HG02840 (cell line): ENCODE measurements at regions not wholly inside any gene's neighbourhood (a gene's known extent, or its start where the extent isn't known, plus 50 kb on each side); places are given as distances from the start of the nearest gene placed in this dataset.

Source experiments
- ATAC-seq: cut with Tn5 transposase; IDR thresholded peaks from one replicate; pipeline ENCODE4 v1.9.1; 2021; ENCODE audit warnings: mild to moderate bottlenecking, moderate library complexity, moderate number of reproducible peaks; ENCODE audit not compliant: unreplicated experiment, low FRiP score

DNA sequence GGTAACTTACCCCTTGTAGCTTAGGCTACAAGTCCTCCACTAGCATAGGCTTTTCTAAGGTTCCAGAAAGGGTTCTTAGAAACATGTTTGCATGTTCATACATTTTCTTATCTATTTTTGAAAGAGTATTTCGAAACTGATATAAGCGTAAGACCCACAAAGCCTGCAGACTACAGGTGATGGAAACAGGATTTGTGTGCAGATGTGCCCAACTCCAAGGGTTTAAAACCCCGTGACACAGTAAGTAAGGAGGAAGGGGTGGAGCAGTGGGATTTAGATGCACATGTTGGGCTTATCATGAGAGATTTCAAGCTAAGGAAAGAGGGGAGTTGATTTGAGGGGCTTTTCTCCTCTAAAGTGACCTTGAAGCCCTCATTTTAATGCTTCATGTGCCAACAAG is 164.7 kb downstream of the LTN1 start:
- no peak for ATAC-seq

DNA sequence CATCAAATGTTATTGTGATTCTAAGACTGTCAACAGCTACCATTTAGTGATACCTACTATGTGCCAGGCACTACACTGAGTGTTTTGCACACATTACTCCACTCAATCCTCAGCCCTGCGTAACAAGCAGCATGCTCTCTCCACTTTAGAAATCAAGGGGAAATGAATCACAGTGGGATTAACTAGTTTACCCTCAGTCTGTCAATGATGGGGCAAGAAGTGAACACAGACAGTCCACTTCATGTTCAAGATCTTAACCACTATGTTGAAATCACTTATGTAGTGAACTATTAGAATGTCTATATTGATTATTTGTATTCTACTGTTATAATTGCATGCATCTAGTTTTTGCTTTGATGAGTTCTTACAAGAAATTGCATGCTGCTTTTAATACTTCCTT is 165.3 kb downstream of the LTN1 start:
- ATAC-seq: no peak

- no peak for ATAC-seq
These were observed 166.1 kb downstream of the LTN1 start for GRCh38 chr21:28826569-28826968.

GRCh38 chr21:28826021-28826420 is 166.7 kb downstream of the LTN1 start:
- ATAC-seq: no peak

- ATAC-seq: no peak
These were observed 169.2 kb downstream of the LTN1 start for GRCh38 chr21:28823429-28823828.

- ATAC-seq: no peak
These were observed 170.0 kb downstream of the LTN1 start for GRCh38 chr21:28822486-28823335.

- no peak for ATAC-seq
These were observed 170.6 kb downstream of the LTN1 start for GRCh38 chr21:28822123-28822399.

DNA sequence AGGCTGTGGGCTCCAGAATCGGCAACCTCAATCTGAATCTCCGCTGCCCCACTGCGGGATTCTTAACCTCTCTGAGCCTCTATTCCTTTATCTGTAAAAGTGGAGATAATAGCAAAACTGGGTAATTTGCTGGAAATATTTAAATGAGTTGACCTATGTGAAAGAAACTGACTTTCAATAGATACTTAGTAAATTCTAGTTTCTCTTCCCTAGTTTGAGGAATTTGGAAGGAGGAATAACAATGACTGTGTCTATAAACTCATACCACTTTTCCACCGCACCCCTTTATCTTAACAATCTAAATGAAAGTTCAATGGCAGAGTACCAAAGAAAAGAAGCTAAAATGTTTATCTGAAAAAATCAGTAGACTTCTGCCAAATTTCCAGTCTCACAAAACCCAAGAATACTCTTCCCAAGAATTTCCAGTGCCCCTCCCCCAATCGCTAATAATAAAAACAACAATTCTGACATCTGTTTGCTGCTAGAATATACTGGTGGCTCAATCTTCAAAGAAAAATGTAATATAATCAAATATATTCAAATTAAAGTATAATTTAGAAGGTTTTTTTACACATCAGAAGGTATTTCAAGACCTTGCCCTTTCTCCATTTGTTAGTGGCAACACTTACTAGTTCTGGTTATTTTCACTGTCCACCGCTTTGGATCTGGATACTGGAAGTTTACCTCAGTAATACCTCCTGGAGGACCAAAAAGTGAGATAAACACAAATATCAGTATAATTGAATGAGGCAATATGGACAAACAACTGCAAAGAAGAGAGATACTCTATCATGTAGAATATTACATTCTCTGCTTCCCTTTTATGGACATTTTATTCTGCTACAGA is 171.2 kb downstream of the LTN1 start:
- no peak for ATAC-seq

GRCh38 chr21:28818663-28819278 is 173.9 kb downstream of the LTN1 start:
- no peak for ATAC-seq

GRCh38 chr21:28817871-28818270 is 174.8 kb downstream of the LTN1 start:
- ATAC-seq: no peak

DNA sequence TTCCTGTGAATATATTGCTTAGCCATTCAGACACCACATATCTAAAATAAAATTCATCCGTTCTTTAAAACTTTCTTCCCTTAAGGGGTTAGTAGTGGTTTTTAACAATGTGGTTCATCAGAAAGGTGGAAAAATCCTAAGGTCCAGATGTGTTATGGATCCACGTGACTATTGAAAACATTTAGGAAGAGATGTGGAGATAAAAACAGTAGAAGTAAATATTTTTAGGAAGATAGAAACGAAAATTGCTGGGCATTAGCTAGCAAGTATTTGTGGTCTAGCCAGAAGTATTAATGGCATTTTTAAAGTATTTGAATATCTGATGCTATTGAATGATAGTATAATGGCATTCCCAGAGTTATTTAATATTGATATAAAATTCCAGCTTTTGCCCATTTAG is 180.8 kb downstream of the LTN1 start:
- ATAC-seq: no peak

DNA sequence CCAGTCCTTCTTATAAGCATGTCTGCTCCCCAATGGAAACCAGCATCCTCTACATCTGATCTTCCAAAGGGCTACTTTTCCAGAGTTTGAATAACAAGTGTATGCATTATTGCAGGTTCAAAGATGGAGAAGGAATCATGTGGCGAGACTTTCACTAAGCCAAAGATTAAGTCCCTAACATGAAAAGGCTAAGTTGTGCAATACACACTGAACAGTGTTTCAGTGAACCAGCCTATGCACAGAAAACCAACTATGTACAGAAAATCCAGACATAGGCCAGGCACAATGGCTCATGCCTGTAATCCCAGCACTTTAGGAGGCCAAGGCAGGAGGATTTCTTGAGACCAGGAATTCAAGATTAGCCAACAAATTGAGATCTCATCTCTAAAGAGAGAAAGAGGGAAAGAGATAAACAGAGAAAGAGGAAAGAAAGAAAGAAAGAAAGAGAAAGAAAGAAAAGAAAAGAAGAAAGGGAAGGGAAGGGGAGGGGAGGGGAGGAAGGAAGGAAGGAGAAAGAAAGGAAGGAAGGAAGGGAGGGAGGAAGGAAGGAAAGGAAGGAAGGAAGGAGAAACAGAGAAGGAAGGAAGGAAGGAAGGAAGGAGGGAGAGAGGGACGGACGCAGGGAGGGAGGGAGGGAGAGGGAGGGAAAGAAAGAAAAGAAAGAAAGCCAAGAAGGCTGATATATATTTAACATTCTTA is 181.7 kb downstream of the LTN1 start:
- no peak for ATAC-seq

DNA sequence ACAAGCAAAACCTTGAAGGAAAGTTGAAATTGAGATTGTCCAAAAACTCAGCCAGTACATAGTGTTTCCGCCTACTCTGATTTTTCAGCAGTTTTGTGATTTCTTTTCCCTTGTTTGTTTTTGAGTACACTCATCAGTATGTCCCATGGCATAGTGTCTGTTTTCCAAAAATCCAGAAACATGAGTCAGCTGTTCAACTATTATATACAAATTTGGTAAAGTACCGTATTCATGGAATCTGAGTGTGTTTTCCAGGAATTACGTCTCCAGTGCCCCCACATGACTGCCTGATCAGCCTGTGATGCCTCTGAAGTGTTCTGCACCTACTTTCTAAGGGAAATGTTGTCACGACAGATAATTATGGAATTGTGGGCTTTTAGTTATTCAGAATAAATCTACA is 186.8 kb downstream of the LTN1 start:
- ATAC-seq: no peak

GRCh38 chr21:28804089-28804670 is 188.5 kb downstream of the LTN1 start:
- ATAC-seq: no peak

DNA sequence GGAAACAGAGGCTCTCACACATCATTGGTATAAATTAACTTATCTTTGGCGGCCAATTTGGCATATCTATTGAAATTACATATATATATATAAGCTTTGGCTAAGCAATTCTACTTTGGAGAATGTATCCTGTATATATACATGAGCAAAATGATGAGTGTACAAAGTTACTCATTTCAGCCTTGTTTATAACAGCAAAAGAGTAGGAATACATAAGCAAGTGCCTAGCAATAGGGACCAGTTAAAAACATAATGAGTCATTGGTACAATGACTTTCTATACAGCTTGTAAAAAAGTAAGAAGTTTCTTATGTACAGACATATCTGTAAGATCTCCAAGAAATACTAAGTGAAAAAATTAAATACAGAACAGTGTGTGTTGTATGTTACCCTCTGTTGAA is 190.8 kb downstream of the LTN1 start:
- no peak for ATAC-seq

DNA sequence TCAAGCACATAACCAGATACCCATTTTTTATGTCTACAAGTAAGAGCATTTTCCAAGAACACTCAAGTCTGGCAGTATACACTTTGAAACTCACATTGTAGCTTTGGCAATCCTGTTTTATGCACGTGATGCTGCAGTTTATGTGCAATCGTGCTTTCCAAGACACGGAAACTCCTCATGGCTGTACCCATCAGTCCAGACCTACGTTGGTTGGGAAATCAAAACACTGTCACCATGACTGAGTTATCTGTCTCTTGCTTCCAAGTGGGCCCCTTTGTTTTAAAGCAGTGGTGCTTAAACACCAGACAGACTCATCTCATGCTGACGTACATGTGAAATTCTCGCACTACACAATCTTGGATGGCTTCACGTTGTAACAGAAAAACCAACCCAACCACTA is 192.8 kb downstream of the LTN1 start:
- no peak for ATAC-seq

DNA sequence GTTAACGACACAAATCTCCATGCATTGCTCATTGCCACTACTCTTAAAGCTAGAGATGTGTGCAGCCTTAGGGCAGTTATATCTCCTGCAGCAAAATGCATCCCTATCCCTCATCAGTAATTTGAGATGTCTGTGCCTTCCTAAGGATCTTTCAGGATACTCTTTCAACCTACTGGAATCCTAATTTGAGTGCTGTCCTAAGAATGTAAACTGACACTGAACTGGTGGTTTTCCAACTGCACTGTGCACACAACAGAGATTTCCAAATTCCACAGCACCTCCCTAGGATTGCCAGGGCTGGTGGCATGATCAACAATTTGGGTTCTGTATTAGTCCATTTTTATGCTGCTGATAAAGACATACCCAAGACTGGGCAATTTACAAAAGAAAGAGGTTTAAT is 193.9 kb downstream of the LTN1 start:
- ATAC-seq: no peak

GRCh38 chr21:28795251-28795650 is 197.4 kb downstream of the LTN1 start:
- ATAC-seq: no peak

DNA sequence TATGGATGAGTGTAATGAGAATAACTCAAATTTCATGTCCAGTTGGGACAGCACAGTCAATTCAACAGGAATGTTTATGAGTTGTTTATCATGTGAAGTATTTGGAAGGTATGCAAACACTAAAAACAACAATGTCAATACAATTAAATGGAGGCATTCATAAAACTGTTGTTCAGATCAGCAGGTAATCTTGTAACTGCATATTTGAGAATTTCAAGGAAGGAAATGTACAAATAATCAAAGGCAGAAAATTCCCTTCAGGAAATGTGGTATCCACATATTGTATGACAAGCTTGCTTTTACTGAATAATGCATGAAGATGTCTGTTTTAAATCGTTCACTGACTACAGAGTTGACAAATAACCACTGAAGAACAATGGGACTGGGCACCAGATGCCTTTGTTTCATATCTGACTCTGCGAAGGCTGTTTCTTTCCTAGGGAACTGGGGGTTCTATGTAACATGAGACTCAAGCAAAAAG is 198.3 kb downstream of the LTN1 start:
- ATAC-seq: no peak

DNA sequence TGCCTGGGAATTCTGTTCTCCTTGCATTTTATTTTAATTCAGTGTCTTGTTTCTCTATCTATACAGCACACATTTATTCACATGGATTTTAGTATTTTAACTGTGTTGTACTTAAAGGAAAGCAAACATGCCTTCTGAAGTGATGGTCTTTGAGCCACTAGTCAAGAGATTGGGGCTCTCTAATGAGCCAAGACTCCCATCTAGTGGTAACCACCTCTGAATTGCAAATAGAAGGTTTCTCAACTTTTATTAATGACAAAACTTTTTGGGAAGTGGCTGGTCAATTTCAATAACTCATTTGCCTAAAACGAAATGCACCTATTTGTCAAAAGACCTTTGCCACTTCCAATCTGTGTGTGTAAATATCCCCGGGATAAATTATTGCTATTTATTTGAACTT is 199.6 kb downstream of the LTN1 start:
- ATAC-seq: no peak
